HuH-7.5 (cell line): ENCODE measurements at regions not wholly inside any gene's neighbourhood (a gene's known extent, or its start where the extent isn't known, plus 50 kb on each side); places are given as distances from the start of the nearest gene placed in this dataset.

ENCODE experiments used
- DNase-seq: peaks from one replicate; pipeline ENCODE4 v3.0.0; 2011; ENCODE audit warnings: low spot score

DNA sequence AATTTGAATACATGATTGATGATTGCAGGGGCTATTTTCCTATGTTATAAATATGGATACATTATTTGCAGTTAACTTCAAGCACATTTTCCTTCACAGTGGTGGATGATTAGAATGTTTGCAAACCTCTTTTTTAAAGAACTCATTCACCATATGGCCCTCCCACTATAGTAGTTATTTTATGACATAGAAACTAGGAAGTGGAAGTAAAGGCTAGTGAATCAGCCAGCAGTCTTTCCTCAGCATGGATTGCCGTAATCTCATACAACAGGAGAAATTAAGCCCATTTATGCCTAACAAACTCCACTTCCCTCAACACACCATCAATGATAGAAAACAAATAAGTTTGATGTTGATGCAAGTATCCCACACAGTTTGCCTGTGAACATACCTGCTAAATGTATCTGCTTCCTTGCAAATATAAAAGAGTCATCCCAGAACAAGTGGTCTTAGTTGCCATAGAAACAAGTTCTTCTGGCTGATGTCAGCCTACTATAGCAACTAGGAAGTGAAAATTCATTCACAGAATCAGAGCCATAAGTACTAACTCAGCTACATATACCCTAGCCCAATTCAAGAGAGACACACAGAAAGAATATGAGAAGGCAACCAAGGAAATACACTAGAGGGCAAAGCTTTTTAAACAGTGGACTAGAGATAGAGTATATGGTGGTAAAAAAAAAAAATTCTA lies 100.9 kb upstream of the RADX start:
- no peak for DNase-seq
